H9 (cell line): ENCODE measurements at regions not wholly inside any gene's neighbourhood (a gene's known extent, or its start where the extent isn't known, plus 50 kb on each side); places are given as distances from the start of the nearest gene placed in this dataset.

ENCODE experiments used
- DNase-seq: peaks from one replicate; pipeline ENCODE4 v3.0.0-alpha.2; 2017
- H2AFZ ChIP-seq: one replicate; pipeline ENCODE4 v1.6.1; 2013; ENCODE audit warnings: mild to moderate bottlenecking, low read length, control low read depth, moderate library complexity
- H2AK5ac ChIP-seq: 2 replicates; pipeline ENCODE4 v1.6.1; 2013; ENCODE audit warnings: low read length, control low read depth, mixed read lengths; ENCODE audit not compliant: insufficient read length
- H2BK120ac ChIP-seq: one replicate; pipeline ENCODE4 v1.6.1; 2013; ENCODE audit warnings: low read depth, mild to moderate bottlenecking, low read length, control low read depth, inconsistent platforms; ENCODE audit not compliant: poor library complexity, severe bottlenecking
- H2BK12ac ChIP-seq: 2 replicates; pipeline ENCODE4 v1.6.1; 2013; ENCODE audit warnings: low read length, control low read depth, mixed read lengths, low read depth; ENCODE audit not compliant: insufficient read length
- H2BK15ac ChIP-seq: 2 replicates; pipeline ENCODE4 v1.6.1; 2013; ENCODE audit warnings: low read depth, low read length, control low read depth
- H2BK20ac ChIP-seq: one replicate; pipeline ENCODE4 v1.6.1; 2013; ENCODE audit warnings: low read depth, mild to moderate bottlenecking, low read length, control low read depth, inconsistent platforms; ENCODE audit not compliant: poor library complexity, severe bottlenecking
- H2BK5ac ChIP-seq: 2 replicates; pipeline ENCODE4 v1.6.1; 2013; ENCODE audit warnings: low read length, control low read depth, mixed read lengths; ENCODE audit not compliant: insufficient read length
- H3K14ac ChIP-seq: 2 replicates; pipeline ENCODE4 v1.6.1; 2013; ENCODE audit warnings: low read length, control low read depth; ENCODE audit not compliant: insufficient read depth
- H3K18ac ChIP-seq: 2 replicates; pipeline ENCODE4 v1.6.1; 2013; ENCODE audit warnings: low read depth, mild to moderate bottlenecking, mixed read lengths, low read length, control low read depth; ENCODE audit not compliant: insufficient read length
- H3K23ac ChIP-seq: 2 replicates; pipeline ENCODE4 v1.6.1; 2013; ENCODE audit warnings: low read length, control low read depth, mixed read lengths, low read depth; ENCODE audit not compliant: insufficient read length
- H3K23me2 ChIP-seq: 2 replicates; pipeline ENCODE4 v1.6.1; 2013; ENCODE audit warnings: low read depth, mild to moderate bottlenecking, mixed read lengths, low read length, control low read depth; ENCODE audit not compliant: insufficient read length, poor library complexity, severe bottlenecking
- H3K27ac ChIP-seq: 2 replicates; pipeline ENCODE4 v1.5.1; 2013; ENCODE audit warnings: low read length, control low read depth, mixed read lengths, low read depth; ENCODE audit not compliant: insufficient read length
- H3K27me3 ChIP-seq: 2 replicates; pipeline ENCODE4 v1.6.1; 2013; ENCODE audit warnings: low read length, control low read depth, inconsistent platforms; ENCODE audit not compliant: insufficient read depth
- H3K4ac ChIP-seq: 2 replicates; pipeline ENCODE4 v1.6.1; 2013; ENCODE audit warnings: low read depth, mild to moderate bottlenecking, control low read depth, inconsistent platforms, low read length, moderate library complexity
- H3K4me1 ChIP-seq: 2 replicates; pipeline ENCODE4 v1.6.1; 2013; ENCODE audit warnings: low read length, control low read depth, inconsistent platforms; ENCODE audit not compliant: insufficient read depth
- H3K4me2 ChIP-seq: 2 replicates; pipeline ENCODE4 v1.6.1; 2013; ENCODE audit warnings: low read length, control low read depth, mixed read lengths; ENCODE audit not compliant: insufficient read length, insufficient read depth
- H3K56ac ChIP-seq: 2 replicates; pipeline ENCODE4 v1.6.1; 2013; ENCODE audit warnings: low read depth, mild to moderate bottlenecking, mixed read lengths, low read length, control low read depth; ENCODE audit not compliant: insufficient read length
- H3K79me1 ChIP-seq: 2 replicates; pipeline ENCODE4 v1.6.1; 2013; ENCODE audit warnings: low read depth, mild to moderate bottlenecking, moderate library complexity, low read length, control low read depth, inconsistent platforms; ENCODE audit not compliant: insufficient read depth, poor library complexity, severe bottlenecking
- H3K79me2 ChIP-seq: 2 replicates; pipeline ENCODE4 v1.6.1; 2013; ENCODE audit warnings: low read length, control low read depth, inconsistent platforms; ENCODE audit not compliant: insufficient read depth
- H3K9ac ChIP-seq: 2 replicates; pipeline ENCODE4 v1.6.1; 2013; ENCODE audit warnings: low read length, control low read depth, mixed read lengths; ENCODE audit not compliant: insufficient read length; ENCODE audit errors: extremely low read depth
- H3K9me3 ChIP-seq: one replicate; pipeline ENCODE4 v1.6.1; 2013; ENCODE audit warnings: low read depth, low read length, inconsistent platforms; ENCODE audit not compliant: control insufficient read depth
- H3T11ph ChIP-seq: one replicate; pipeline ENCODE4 v1.6.1; 2013; ENCODE audit warnings: mild to moderate bottlenecking, low read length, control low read depth, inconsistent platforms
- H4K20me1 ChIP-seq: one replicate; pipeline ENCODE4 v1.6.1; 2013; ENCODE audit not compliant: control insufficient read depth, insufficient read length, insufficient read depth
- H4K5ac ChIP-seq: 2 replicates; pipeline ENCODE4 v1.6.1; 2013; ENCODE audit warnings: low read depth, mild to moderate bottlenecking, mixed read lengths, low read length, control low read depth; ENCODE audit not compliant: insufficient read length
- H4K8ac ChIP-seq: replicated peaks from 2 replicates; pipeline ENCODE4 v1.6.1; 2013; ENCODE audit warnings: low read length, control low read depth, mixed read lengths, low read depth; ENCODE audit not compliant: insufficient read length
- H4K91ac ChIP-seq: 2 replicates; pipeline ENCODE4 v1.6.1; 2013; ENCODE audit warnings: low read depth, mild to moderate bottlenecking, moderate library complexity, mixed read lengths, low read length, control low read depth; ENCODE audit not compliant: insufficient read length
- H3K27ac Mint-ChIP-seq, 3 experiments: 2 replicates in 2 of 3; 3 replicates in 1 of 3; pipeline ENCODE4 v1.8.0; 2020 to 2021; ENCODE audit warnings: mixed read lengths in 3 of 3, mild to moderate bottlenecking in 1 of 3, moderate library complexity in 1 of 3
- H3K27me3 Mint-ChIP-seq: 2 replicates; pipeline ENCODE4 v1.8.0; 2021; ENCODE audit warnings: low read depth, mild to moderate bottlenecking, moderate library complexity, mixed read lengths
- H3K36me3 Mint-ChIP-seq, 3 experiments: 2 replicates in 2 of 3; 3 replicates in 1 of 3; pipeline ENCODE4 v1.8.0; 2020 to 2021; ENCODE audit warnings: low read depth in 3 of 3, mixed read lengths in 3 of 3; ENCODE audit not compliant: insufficient read depth in 1 of 3
- H3K4me1 Mint-ChIP-seq, 2 experiments: 2 replicates each; pipeline ENCODE4 v1.8.0; 2020; ENCODE audit warnings: mixed read lengths in 2 of 2
- H3K4me3 Mint-ChIP-seq, 2 experiments: 2 replicates in 1 of 2; 3 replicates in 1 of 2; pipeline ENCODE4 v1.8.0; 2020 to 2021; ENCODE audit warnings: mild to moderate bottlenecking in 2 of 2, mixed read lengths in 2 of 2, moderate library complexity in 1 of 2
- H3K9me3 Mint-ChIP-seq, 2 experiments: 2 replicates in 1 of 2; 3 replicates in 1 of 2; pipeline ENCODE4 v1.8.0; 2020; ENCODE audit warnings: mild to moderate bottlenecking in 2 of 2, mixed read lengths in 2 of 2, moderate library complexity in 1 of 2
- WGBS: extraction: QIAGEN DNeasy Blood & Tissue Kit; methylation state at CpG from one replicate; pipeline ENCODE4 v1.1.7; 2013; ENCODE audit warnings: missing lambda C conversion rate, low lambda C conversion rate, mixed read lengths; ENCODE audit not compliant: insufficient read length; ENCODE audit errors: extremely low coverage; 5-methylcytosine and 5-hydroxymethylcytosine counted together
- TF ChIP-seq, protein P1 (sequence below): fragments of 200-600 bp; sonication (generic); conservative IDR thresholded peaks from 3 replicates; pipeline ENCODE4 v1.8.0; 2021; ENCODE audit warnings: antibody characterized with exemption, mild to moderate bottlenecking

- H3K23me2 ChIP-seq = no peaks in the 10 kb centered on the region
- no peak overlapping the region for H3K23ac ChIP-seq
- no peaks in the 10 kb centered on the region for H3K27me3 Mint-ChIP-seq
- no peak overlapping the region for H4K8ac ChIP-seq
- no peak overlapping the region for H3K27ac ChIP-seq
- no peak overlapping the region for H3K18ac ChIP-seq
- H3K4me2 ChIP-seq = no peak overlapping the region
- H3T11ph ChIP-seq = no peak overlapping the region
- no peak overlapping the region for H4K5ac ChIP-seq
- no peaks in the 10 kb centered on the region for H3K79me2 ChIP-seq
- WGBS = no CpG with 5 or more reads among the region's 39 CpGs
- no peak overlapping the region for H2BK5ac ChIP-seq
- H3K36me3 Mint-ChIP-seq = no peaks in the 10 kb centered on the region
- H2BK15ac ChIP-seq = no peak overlapping the region
- no peak overlapping the region for H2AFZ ChIP-seq
- peaks cover 18 to 21% of the 10 kb centered on the region in 2 experiments for H3K4me1 Mint-ChIP-seq
- no peaks in the 10 kb centered on the region for H3K9me3 ChIP-seq
- TF ChIP-seq, protein P1, sequence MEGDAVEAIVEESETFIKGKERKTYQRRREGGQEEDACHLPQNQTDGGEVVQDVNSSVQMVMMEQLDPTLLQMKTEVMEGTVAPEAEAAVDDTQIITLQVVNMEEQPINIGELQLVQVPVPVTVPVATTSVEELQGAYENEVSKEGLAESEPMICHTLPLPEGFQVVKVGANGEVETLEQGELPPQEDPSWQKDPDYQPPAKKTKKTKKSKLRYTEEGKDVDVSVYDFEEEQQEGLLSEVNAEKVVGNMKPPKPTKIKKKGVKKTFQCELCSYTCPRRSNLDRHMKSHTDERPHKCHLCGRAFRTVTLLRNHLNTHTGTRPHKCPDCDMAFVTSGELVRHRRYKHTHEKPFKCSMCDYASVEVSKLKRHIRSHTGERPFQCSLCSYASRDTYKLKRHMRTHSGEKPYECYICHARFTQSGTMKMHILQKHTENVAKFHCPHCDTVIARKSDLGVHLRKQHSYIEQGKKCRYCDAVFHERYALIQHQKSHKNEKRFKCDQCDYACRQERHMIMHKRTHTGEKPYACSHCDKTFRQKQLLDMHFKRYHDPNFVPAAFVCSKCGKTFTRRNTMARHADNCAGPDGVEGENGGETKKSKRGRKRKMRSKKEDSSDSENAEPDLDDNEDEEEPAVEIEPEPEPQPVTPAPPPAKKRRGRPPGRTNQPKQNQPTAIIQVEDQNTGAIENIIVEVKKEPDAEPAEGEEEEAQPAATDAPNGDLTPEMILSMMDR = no peak
- H3K4me3 Mint-ChIP-seq = no peak overlapping the region
- H3K27ac Mint-ChIP-seq = no peak overlapping the region; a peak in 1 of 7 replicates
- H2AK5ac ChIP-seq = no peak overlapping the region
- H3K14ac ChIP-seq = no peak overlapping the region
- H4K20me1 ChIP-seq = no peaks in the 10 kb centered on the region
- no peak overlapping the region for H2BK120ac ChIP-seq
- no peak overlapping the region for H2BK20ac ChIP-seq
- H3K4me1 ChIP-seq = no peaks in the 10 kb centered on the region; the same call in 1 of the 2 replicates
- H3K9me3 Mint-ChIP-seq = no peaks in the 10 kb centered on the region
- no peak overlapping the region for H2BK12ac ChIP-seq
- H3K9ac ChIP-seq = no peak overlapping the region
- no peak overlapping the region for H3K56ac ChIP-seq
- H3K27me3 ChIP-seq = no peaks in the 10 kb centered on the region
- no peak overlapping the region for H3K4ac ChIP-seq
- no peak overlapping the region for H4K91ac ChIP-seq
- DNase-seq = no peak
- no peaks in the 10 kb centered on the region for H3K79me1 ChIP-seq
These were observed 60.3 kb upstream of the SYT1 start for GRCh38 chr12:78804262-78804661.
